ENCODE measurements at regions not wholly inside any gene's neighbourhood (a gene's known extent, or its start where the extent isn't known, plus 50 kb on each side); places are given as distances from the start of the nearest gene placed in this dataset.

DNA sequence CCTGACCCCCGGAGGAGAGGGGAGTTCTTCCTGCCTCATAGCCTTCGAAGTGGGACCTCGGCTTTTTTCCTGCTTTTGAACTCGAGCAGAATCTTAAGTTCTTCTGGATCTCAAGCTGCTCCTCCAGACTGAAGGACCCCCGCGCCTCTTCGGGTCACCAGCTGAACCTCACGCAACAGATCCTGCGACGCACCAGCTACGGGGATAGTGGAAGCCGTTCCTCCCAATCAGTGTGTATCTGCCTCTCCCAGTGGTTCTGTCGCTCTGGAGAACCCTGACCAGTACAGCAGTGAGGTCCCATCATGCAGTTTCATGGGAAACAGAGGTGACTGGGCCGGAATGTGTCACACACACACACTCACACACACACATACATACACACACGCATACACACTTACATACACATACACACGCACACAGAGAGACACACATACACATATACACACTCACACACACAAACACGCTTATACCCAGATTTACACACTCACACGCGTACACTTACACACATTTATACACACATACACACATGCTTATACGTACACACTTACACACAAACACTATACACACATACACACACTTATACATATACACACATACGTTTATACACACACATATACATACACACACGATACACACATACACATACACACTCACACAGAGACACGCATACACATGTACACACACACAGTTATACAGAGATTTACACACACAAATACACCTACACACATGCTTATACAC is 170.0 kb downstream of the TTLL2 start:
- no peak for DNase-seq

GRCh38 chr6:167495506-167496401 is 170.9 kb downstream of the TTLL2 start:
- DNase-seq, result no peak

- no peak for DNase-seq
Measured at GRCh38 chr6:167496707-167497106, 171.8 kb downstream of the TTLL2 start.

DNA sequence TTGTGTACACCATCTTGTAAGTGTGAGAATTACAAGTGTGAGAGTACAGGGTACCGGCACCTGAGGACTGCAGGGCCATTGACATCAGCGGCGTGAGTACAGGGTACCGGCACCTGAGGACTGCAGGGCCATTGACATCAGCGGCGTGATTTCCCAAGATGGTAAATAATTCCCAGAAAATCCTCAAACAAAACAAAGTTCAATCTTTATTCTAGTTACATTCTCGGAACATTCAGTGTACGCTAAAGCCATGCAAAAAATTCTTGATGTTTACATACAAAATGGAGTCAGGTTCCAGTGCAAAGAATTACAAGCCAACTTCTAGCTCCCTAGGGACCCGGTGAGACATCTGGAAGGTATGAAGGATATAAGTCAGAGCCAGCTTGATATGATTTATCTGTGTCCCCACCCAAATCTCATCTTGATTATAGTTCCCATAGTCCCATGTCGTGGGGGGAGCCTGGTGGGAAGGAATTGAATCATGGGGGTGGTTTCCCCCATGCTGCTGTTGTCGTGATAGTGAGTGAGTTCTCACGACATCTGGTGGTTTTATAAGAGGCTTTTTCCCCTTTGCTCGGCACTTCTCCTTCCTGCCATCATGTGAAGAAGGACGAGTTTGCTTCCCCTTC is 172.7 kb downstream of the TTLL2 start:
- no peak for DNase-seq

DNA sequence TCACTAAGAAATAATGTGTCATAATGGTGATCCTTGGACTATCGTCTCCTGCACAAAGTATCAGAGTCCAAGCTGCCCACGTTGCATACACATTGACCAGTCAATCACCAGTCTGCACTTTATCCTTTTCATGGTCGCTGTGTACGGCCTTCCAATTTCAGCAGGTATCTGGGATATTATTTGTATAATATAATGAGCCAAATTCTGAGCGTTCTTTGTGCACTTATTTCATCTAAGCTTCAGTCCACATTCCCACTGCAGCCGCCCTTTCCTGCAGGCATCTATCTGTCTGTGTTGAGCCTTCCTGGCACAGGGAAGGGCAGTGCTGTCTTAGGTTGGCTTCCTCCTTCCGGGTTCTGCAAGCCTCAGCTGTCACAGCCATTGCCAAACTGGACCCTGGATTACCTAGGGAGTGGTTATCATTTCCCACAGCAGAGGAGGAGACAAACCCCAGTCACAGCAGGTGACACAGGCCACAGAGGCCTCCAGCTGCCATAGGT is 174.3 kb downstream of the TTLL2 start:
- DNase-seq, result no peak

GRCh38 chr6:167500961-167501360 is 176.1 kb downstream of the TTLL2 start:
- DNase-seq, result no peak

GRCh38 chr6:167501831-167502385 is 177.0 kb downstream of the TTLL2 start:
- no peak for DNase-seq

- no peak for DNase-seq
Measured at GRCh38 chr6:167502471-167502870, 177.6 kb downstream of the TTLL2 start.

DNA sequence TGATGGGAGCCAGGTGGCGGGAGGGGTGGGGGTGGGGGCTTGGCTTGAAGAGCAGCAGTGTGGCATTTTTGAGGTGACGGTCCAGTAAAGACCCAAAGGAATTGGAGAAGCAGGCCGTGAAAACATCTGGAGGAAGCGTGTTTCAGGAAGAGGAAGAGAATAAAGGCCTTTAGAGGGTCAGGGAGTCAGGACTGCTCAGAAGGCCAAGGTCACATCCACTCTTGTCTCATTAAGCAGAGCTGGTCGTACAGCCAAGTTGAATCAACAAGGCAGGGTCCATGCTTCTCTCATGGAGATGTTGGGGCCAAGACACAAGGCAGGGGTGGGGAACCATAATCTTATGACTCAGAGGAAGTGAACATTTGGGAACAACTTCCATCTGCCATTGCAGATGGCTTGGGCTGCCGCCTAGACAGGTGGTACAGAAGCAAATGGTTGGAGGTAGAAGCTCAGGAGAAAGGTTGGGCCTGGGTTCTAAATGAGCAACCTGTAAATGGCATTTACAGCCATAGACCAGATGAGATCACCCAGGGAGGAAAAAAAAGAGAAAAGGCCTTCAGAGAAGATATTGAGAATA is 179.6 kb downstream of the TTLL2 start:
- DNase-seq, result peak in 1 of 3 donors; percentile 42

GRCh38 chr6:167505199-167505598 is 180.3 kb downstream of the TTLL2 start:
- DNase-seq, result no peak

DNA sequence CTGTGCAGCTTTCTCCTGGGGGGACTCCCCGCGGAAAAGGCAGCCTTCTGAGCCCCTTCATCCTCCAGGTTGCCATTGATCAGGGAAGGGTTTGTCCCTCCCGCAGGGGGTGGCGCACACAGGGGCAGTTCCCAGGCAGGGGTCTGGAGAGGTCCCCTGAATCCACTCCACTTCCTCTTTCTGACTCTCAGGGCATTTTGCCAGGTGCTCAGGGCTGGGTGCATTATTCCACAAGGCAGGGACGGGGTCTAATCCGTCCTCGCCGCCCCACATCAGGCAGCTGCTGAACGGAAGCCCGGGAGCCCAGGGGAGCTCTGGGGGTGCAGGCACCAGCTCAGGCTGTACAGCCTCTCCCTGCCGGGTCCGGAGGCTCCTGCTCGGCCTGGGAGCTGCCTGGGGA is 180.9 kb downstream of the TTLL2 start:
- DNase-seq, result no peak

DNA sequence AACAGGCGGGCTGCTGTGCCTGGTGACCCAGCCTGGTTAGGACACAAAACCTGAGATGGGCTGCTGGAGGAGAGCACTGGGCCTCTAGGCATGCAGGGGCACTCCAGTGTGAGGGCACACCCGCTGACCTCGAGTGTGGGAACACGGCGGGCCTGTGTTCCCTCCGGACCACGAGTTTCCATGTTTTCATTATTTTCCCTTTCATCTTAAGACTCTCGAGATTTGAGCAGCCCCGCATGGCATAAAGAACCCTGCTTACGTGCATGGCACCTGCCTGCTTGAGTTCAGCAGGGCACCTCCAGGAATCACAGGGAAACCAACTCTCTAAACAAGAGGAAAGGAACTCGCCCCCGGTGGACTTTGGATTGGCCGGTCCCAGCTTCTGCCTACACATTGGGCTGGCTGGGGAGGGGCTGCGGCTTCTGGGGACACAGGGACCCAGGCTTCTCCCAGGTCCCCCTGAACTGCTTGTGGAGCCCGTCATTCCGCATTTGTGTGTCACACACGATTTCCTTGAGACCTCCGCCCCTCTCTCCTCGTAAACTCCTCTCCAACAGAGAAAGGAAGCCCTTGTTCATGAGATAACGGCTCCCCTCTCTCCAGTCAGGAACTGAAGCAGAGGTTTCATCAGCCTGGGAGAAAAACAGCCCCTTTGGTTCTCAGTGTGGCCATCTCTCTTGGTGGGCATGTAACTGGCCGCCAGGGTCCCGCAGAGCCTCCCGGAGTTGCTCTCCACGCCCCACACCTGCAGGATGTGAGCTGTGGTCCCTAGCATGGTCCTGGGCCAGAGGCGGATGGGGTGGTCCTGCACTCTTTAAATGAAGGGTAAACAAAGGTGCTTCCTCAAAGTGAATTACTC is 181.8 kb downstream of the TTLL2 start:
- DNase-seq, result no peak

DNA sequence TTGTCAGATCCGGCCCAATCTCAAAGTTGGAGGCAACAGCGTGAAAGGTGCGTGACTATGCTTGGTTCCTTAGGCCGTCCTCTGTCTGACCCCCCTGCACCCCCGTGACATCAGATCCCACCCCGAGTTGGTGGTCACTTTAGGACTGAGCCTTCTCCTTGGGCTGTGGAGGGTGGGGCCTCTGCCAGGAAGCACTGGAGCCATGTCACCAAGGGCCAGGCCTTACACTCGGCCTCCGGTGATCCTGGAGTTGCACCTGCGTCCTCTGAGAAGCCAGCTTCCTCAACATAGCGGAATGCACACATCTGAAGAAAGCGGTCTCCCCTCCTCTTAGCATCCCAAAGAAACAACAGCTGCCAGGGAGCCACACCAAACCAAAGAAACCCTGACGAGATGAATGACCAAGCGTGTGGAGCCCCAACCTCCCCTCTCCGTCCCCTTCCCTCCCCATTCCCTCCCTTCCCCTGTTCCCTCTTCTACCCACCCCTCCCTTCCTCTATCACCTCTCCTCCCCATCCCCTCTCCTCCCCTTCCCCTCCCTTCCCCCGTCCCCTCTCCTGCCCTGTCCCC is 182.6 kb downstream of the TTLL2 start:
- DNase-seq, result no peak

- no peak for DNase-seq
Measured at GRCh38 chr6:167508919-167509852, 184.3 kb downstream of the TTLL2 start.

GRCh38 chr6:167509853-167510220 is 185.0 kb downstream of the TTLL2 start:
- DNase-seq, result no peak

GRCh38 chr6:167510648-167511047 is 185.8 kb downstream of the TTLL2 start:
- DNase-seq, result no peak

- DNase-seq, result no peak
Measured at GRCh38 chr6:167512696-167513375, 187.9 kb downstream of the TTLL2 start.

DNA sequence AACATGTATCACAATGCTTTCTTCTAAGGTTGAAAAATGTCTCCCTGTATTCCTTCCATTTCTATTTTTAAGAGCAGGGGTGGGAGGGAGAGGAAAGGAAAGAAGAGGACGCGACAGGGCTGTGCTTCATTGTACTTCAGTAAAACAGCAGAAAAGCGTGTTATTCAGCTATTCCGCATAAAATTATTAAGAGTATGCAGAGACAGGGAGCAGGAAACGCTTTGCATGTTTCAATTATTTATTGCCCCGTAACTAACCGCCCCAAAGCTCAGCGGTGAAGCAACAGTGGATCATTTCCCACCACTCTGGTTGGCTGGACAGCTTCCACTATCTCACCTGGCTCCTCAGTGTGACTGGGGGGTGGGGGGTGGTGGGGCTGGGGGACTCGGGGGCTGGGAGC is 188.9 kb downstream of the TTLL2 start:
- DNase-seq, result no peak

- no peak for DNase-seq
Measured at GRCh38 chr6:167514524-167514923, 189.6 kb downstream of the TTLL2 start.

All from muscle of back (tissue), 3 donors.